ENCODE measurements at regions not wholly inside any gene's neighbourhood (a gene's known extent, or its start where the extent isn't known, plus 50 kb on each side); places are given as distances from the start of the nearest gene placed in this dataset.
"Not testable (repeated sequence)": the region's sequence is repeated elsewhere in the genome, so short reads cannot be mapped to it uniquely, and the experiment has no call there.

DNA sequence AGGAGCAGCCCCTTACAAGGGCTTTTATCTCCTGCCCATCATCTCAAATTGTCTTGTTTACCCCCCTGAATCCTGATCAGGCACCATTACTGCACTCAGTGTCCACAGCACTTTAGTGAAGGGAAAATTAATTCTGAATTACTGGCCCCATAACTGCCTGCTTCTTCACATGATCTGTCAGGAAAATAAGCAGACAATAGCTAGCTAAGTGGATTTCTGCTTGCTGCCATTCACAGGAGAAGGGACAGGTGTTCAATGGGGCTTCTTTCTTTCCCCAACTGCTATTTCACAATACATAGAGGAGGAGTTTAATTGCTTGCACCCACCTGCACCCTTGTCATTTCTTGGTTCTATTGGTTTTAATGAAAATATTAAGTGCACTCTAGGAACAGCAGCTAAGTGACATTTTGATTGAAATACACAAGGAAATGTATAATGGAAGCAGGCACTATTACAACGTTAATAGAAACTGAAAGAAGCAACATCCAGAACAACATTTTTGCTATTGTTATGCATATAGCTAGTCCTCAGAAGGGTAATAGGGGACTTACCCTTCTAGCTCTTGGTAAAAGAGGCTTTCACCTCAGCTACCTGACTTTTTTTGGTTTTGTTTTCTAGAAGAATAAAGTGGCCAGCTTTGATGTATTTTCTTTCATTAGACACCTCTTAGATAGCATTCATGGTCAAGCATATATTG lies 599.3 kb upstream of the TLE4 start:
- H3K27me3 ChIP-seq (ENCODE audit: insufficient read depth, low read length): no peaks in the 10 kb centered on the region
- H3K4me3 ChIP-seq (ENCODE audit: low read length): no peak overlapping the region
- H3K4me1 ChIP-seq (ENCODE audit: insufficient read depth, low read length): no peaks in the 10 kb centered on the region
- H3K36me3 ChIP-seq (ENCODE audit: insufficient read depth, low read length): no peaks in the 10 kb centered on the region
- peaks cover 2% of the 10 kb centered on the region for H3K9me3 ChIP-seq (ENCODE audit: low read length)
- no peak overlapping the region for H2AFZ ChIP-seq (ENCODE audit: low read depth, low read length)

DNA sequence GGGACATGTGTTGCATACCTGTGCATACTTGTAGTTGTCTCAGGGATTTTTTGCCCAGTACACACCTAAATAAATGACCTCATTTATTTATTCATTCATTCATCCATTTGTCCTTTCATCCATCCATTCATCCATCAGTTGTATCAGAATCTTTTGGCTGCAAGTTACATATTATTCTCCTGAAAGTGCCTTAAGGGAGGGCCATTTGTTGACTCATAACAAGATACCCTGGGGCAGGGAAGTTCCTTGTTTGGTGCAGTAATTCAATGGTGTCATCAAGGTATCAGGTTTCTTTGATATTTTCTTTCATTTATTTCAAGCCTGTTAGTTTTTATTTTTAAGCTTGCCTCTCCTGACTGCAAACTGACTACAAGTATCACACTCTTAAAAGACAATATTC lies 597.9 kb upstream of the TLE4 start:
- Histone ChIP-seq H3K36me3 (ENCODE audit: insufficient read depth, low read length) (no peaks in the 10 kb centered on the region), H3K9me3 (ENCODE audit: low read length) (no peaks in the 10 kb centered on the region), H3K4me3 (ENCODE audit: low read length) (no peak overlapping the region), H3K4me1 (ENCODE audit: insufficient read depth, low read length) (no peaks in the 10 kb centered on the region), H2AFZ (ENCODE audit: low read depth, low read length) (no peak overlapping the region), H3K27me3 (ENCODE audit: insufficient read depth, low read length) (no peaks in the 10 kb centered on the region)

DNA sequence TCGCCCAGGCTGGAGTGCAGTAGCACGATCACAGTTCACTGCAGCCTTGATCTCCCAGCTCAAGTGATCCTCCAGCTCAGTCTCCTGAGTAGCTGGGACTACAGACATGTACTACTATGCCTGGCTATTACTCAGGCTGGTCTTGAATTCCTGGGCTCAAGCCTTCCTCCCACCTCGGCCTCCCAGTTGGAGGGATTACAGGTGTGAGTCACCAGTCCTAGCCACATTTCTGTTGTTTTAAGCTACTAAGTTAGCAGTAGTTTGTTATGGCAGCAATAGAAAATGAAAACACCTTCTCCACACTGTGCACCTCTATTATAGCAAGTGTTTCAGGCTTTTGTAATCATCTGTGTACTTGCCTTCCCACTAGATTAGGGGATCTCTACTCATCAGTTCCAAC lies 588.9 kb upstream of the TLE4 start:
- Histone ChIP-seq H3K36me3 (ENCODE audit: insufficient read depth, low read length) (no peaks in the 10 kb centered on the region), H3K4me1 (ENCODE audit: insufficient read depth, low read length) (no peaks in the 10 kb centered on the region), H2AFZ (ENCODE audit: low read depth, low read length) (no peak overlapping the region), H3K4me3 (ENCODE audit: low read length) (no peak overlapping the region), H3K9me3 (ENCODE audit: low read length) (no peaks in the 10 kb centered on the region), H3K27me3 (ENCODE audit: insufficient read depth, low read length) (no peaks in the 10 kb centered on the region)

DNA sequence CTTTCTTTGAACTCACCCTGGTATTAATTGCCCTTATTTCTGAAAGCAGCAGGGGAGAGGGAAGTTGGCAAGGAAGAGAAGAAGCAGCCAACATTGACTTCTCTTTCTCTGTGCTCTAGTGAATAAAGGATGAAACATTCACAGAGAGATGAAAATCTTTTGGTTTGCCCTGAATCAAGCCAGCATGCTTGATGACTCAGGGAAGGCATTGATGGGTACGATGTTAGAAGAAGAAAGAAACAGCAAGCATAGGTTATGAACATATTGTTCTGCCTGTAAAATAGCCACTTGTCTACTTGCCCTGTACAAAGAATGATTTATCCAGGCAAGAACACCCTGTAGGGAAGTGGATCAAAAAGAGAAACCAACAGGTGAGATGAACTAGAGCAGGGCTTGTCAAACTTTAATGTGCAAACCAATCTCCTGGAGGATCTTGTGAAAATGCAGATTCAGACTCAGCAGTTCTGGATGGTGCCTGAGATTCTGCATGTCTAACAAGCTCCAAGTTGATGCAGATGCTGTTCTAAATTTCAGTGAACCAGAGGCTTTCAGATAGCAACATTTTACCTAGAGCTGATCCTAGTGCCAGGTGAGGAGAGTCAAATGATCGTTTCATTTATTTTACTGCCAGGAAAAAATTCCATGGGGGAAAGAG lies 586.6 kb upstream of the TLE4 start:
- Histone ChIP-seq H3K36me3 (ENCODE audit: insufficient read depth, low read length) (no peaks in the 10 kb centered on the region), H3K4me3 (ENCODE audit: low read length) (no peak overlapping the region), H2AFZ (ENCODE audit: low read depth, low read length) (no peak overlapping the region), H3K4me1 (ENCODE audit: insufficient read depth, low read length) (no peaks in the 10 kb centered on the region), H3K27me3 (ENCODE audit: insufficient read depth, low read length) (no peaks in the 10 kb centered on the region), H3K9me3 (ENCODE audit: low read length) (no peaks in the 10 kb centered on the region)

DNA sequence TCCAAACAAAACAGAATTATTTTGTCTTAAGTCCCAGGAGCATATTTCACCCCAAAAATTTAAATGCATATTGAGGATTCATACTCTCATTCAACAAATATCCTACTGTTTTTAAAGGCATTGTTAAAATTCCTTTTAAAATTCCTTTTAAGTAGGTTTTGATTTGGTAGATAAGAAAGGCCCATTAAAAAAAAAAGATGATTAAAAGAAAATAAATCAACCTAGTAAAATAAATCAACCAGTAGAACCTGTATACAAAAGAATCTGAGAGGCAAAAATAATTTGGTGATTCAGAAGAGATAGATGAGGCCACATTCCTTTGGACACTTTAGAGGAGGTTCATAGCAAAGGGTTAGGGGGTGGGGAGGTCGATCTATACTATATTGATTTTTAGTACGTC lies 585.3 kb upstream of the TLE4 start:
- no peaks in the 10 kb centered on the region for H3K36me3 ChIP-seq (ENCODE audit: insufficient read depth, low read length)
- H2AFZ ChIP-seq (ENCODE audit: low read depth, low read length): no peak overlapping the region
- no peaks in the 10 kb centered on the region for H3K9me3 ChIP-seq (ENCODE audit: low read length)
- H3K4me3 ChIP-seq (ENCODE audit: low read length): no peak overlapping the region
- no peaks in the 10 kb centered on the region for H3K27me3 ChIP-seq (ENCODE audit: insufficient read depth, low read length)
- H3K4me1 ChIP-seq (ENCODE audit: insufficient read depth, low read length): no peaks in the 10 kb centered on the region

DNA sequence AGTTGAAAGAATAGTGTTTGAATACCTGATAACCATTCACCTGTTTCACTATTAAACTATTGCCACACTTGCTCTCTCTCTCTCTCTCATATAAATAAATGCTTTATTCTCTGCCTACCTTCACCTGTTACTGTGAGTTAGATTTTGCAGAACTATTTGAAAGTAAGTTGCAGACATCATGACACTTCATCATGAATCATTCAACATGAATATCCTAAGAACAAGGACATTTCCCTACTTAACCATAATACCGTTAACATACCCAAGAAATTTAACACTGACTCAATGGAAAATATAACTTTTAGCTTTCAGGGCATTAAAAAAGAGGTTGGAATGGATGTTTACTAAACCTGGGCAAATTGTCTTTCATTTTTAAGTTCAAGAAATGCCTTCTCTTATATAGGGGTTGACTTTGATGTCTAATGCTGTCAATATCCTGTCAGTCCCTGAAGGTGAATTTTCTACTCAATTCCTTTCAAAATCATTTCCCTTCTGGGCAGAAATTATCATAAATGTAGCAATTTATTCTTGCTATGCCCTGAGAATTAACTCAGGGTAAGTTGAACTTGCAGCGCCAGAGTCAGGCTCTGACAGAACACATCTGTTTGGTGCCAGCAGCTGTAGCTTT lies 582.6 kb upstream of the TLE4 start:
- no peaks in the 10 kb centered on the region for H3K9me3 ChIP-seq (ENCODE audit: low read length)

DNA sequence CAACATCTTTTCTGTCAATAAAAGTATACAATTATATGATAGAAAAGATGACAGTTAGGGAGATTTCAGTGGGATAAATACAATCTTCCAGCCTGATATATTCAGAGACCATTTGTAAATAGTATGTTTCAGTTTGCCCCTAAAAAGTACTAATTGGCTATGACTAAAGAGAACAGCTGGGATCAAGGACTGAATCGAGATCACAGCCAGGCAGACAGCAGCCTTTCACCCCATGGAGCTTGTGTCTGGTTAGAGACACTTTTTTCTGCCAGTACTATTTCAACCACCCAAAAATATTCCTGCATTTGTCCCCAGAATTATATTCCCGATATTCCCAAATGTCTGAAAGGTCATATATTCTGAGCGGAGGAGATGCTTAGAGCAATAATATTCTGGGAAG lies 577.3 kb upstream of the TLE4 start:
- no peaks in the 10 kb centered on the region for H3K4me1 ChIP-seq (ENCODE audit: insufficient read depth, low read length)
- no peak overlapping the region for H2AFZ ChIP-seq (ENCODE audit: low read depth, low read length)
- no peaks in the 10 kb centered on the region for H3K27me3 ChIP-seq (ENCODE audit: insufficient read depth, low read length)
- no peaks in the 10 kb centered on the region for H3K9me3 ChIP-seq (ENCODE audit: low read length)
- no peaks in the 10 kb centered on the region for H3K36me3 ChIP-seq (ENCODE audit: insufficient read depth, low read length)
- no peak overlapping the region for H3K4me3 ChIP-seq (ENCODE audit: low read length)

More for the DNA sequence above, 582.6 kb upstream of the TLE4 start:
- Histone ChIP-seq H3K27me3 (ENCODE audit: insufficient read depth, low read length) (no peaks in the 10 kb centered on the region), H3K4me3 (ENCODE audit: low read length) (no peak overlapping the region), H3K36me3 (ENCODE audit: insufficient read depth, low read length) (no peaks in the 10 kb centered on the region), H3K4me1 (ENCODE audit: insufficient read depth, low read length) (no peaks in the 10 kb centered on the region), H2AFZ (ENCODE audit: low read depth, low read length) (no peak overlapping the region)

DNA sequence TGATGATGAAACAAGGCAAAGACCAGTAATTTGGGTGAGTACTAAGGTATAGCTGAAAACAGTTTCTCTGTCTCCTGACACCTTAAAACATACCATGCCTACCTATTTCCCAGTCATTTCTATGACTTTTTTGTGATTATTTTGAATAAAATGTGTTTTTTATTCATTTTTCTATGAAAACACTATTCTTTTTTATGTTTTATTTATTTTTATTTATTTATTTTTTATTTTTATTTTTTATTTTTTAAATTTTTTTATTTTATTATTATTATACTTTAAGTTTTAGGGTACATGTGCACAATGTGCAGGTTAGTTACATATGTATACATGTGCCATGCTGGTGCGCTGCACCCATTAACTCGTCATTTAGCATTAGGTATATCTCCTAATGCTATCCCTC lies 576.8 kb upstream of the TLE4 start:
- H2AFZ ChIP-seq (ENCODE audit: low read depth, low read length); H3K4me1 ChIP-seq (ENCODE audit: insufficient read depth, low read length); H3K9me3 ChIP-seq (ENCODE audit: low read length); H3K36me3 ChIP-seq (ENCODE audit: insufficient read depth, low read length); H3K4me3 ChIP-seq (ENCODE audit: low read length); H3K27me3 ChIP-seq (ENCODE audit: insufficient read depth, low read length): not testable (repeated sequence)

DNA sequence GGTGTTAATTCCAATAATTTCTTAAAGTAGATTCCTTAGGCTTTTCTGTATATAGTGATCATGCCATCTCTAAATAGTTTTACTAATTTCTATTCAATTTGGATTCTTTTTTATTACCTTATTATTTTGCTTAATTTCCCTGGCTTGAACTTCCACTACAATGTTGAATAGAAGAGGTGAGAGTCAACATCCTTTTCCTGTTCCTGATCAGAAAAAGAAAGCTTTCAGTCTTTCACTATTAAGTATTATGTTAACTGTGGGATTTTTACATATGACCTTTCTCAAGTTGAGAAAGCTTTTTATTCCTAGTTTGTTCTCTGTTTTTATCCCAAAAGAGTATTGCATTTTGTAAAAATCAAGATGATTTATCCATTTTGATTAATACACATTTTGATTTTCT lies 574.5 kb upstream of the TLE4 start:
- no peak overlapping the region for H3K4me3 ChIP-seq (ENCODE audit: low read length)
- no peaks in the 10 kb centered on the region for H3K9me3 ChIP-seq (ENCODE audit: low read length)
- no peak overlapping the region for H2AFZ ChIP-seq (ENCODE audit: low read depth, low read length)
- H3K27me3 ChIP-seq (ENCODE audit: insufficient read depth, low read length): no peaks in the 10 kb centered on the region
- H3K36me3 ChIP-seq (ENCODE audit: insufficient read depth, low read length): no peaks in the 10 kb centered on the region
- H3K4me1 ChIP-seq (ENCODE audit: insufficient read depth, low read length): no peaks in the 10 kb centered on the region

DNA sequence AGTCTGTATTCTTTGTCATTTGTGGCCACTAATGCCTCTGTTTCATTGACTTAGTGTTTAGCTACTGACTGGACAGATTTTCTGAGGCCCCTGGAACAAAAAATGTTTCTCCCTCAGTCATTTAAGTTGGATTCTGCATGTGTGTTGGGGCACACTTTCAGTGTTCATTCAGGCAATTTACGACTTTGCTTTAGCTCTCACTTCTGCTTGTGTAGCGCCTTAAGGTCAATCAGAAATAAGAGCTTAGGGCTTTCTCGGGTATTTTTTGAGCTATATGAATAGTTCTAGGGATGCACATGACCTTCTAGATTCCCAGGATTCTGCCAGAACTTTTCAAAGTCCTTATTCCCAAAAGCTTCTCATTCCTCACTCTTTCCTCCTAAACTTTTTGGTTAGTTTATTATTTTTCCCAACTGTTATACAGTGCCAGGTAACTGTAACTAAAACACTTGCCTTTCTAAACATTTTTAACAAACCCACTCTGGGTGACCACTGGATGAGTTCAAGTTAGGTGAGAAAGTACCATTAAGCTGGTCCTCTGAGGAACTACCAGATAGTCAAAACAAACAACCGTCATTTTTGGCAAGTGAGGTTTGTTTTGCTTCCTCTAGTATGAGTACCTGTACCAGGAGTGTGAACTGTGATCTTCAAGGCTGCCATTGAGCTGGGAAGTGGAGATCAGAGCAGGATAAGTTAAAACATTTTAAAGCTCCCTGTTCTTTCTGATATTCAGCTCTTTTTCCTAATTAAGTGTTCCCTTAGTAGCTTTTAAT lies 571.3 kb upstream of the TLE4 start:
- Histone ChIP-seq H3K9me3 (ENCODE audit: low read length) (no peaks in the 10 kb centered on the region), H2AFZ (ENCODE audit: low read depth, low read length) (no peak overlapping the region), H3K4me3 (ENCODE audit: low read length) (no peak overlapping the region), H3K4me1 (ENCODE audit: insufficient read depth, low read length) (no peaks in the 10 kb centered on the region), H3K27me3 (ENCODE audit: insufficient read depth, low read length) (no peaks in the 10 kb centered on the region), H3K36me3 (ENCODE audit: insufficient read depth, low read length) (no peaks in the 10 kb centered on the region)

DNA sequence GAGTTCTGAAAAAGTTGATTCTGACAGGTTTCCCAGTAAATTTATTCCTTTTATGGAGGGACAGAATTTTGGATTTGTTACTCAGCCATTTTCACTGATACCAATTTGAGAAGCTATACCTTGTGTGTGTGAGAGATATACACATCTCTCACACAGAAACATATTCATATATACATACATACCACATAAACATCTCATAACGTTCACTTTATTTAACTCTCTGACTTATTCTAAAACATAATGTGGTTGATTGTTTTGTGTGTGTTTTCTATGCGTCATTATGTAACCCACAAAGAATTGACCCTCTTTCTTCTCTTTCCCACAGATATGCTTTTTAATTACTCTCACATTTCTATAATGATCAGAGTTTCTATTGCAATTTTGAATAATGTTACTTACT lies 570.8 kb upstream of the TLE4 start:
- H3K36me3 ChIP-seq (ENCODE audit: insufficient read depth, low read length): no peaks in the 10 kb centered on the region
- no peaks in the 10 kb centered on the region for H3K4me1 ChIP-seq (ENCODE audit: insufficient read depth, low read length)
- no peak overlapping the region for H3K4me3 ChIP-seq (ENCODE audit: low read length)

DNA sequence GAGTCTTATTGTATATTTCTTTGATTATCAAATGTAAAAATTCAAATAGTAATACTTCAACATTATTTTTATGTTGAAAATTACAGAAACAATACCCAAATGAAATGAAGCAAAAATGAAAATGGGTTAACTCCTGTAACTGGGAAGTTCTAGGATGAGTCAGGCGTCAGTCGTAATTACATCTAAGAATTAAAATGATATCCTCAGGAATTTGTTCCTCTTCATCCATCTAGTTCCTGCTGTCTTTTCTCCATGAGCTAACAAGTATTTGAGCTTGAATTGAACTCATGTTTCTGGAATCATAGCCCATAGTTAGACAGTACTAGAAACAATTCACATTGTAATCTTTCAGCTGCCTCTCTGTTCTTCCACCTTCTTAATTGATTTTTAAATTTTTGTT lies 568.3 kb upstream of the TLE4 start:
- no peak overlapping the region for H2AFZ ChIP-seq (ENCODE audit: low read depth, low read length)
- no peaks in the 10 kb centered on the region for H3K4me1 ChIP-seq (ENCODE audit: insufficient read depth, low read length)
- no peak overlapping the region for H3K4me3 ChIP-seq (ENCODE audit: low read length)
- no peaks in the 10 kb centered on the region for H3K9me3 ChIP-seq (ENCODE audit: low read length)
- no peaks in the 10 kb centered on the region for H3K27me3 ChIP-seq (ENCODE audit: insufficient read depth, low read length)
- no peaks in the 10 kb centered on the region for H3K36me3 ChIP-seq (ENCODE audit: insufficient read depth, low read length)

More for the DNA sequence above, 570.8 kb upstream of the TLE4 start:
- H3K27me3 ChIP-seq (ENCODE audit: insufficient read depth, low read length): no peaks in the 10 kb centered on the region
- no peaks in the 10 kb centered on the region for H3K9me3 ChIP-seq (ENCODE audit: low read length)
- H2AFZ ChIP-seq (ENCODE audit: low read depth, low read length): no peak overlapping the region

DNA sequence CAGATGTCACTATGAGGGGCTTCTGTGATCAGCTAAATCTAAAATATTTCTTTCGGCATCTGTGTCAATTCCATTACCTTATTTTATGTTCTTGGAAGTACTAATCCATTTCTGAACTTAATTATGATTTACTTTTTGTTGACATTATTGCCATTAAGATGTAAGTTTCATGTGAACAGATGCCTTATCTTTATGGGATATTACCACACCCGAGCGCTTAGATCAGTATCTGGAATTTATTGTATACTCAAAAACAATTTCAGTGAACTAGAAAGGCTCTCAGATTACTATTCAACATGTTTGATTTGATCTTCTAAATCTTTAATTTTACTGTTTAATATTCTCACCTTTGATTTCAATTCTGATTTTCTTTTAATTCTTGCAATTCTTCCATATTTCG lies 567.7 kb upstream of the TLE4 start:
- Histone ChIP-seq H3K36me3 (ENCODE audit: insufficient read depth, low read length) (no peaks in the 10 kb centered on the region), H3K27me3 (ENCODE audit: insufficient read depth, low read length) (no peaks in the 10 kb centered on the region), H3K4me1 (ENCODE audit: insufficient read depth, low read length) (no peaks in the 10 kb centered on the region), H3K9me3 (ENCODE audit: low read length) (no peaks in the 10 kb centered on the region), H2AFZ (ENCODE audit: low read depth, low read length) (no peak overlapping the region), H3K4me3 (ENCODE audit: low read length) (no peak overlapping the region)

Measured in neuron (in vitro differentiated cells).